NCI-H2227 (cell line): ENCODE measurements at regions not wholly inside any gene's neighbourhood (a gene's known extent, or its start where the extent isn't known, plus 50 kb on each side); places are given as distances from the start of the nearest gene placed in this dataset.
"Not testable (repeated sequence)": the region's sequence is repeated elsewhere in the genome, so short reads cannot be mapped to it uniquely, and the experiment has no call there.

Experiments
- DNase-seq: peaks from one replicate; lab custom pipeline; 2025; ENCODE audit not compliant: unreplicated experiment; lab: John Stamatoyannopoulos, UW

GRCh38 chr1:206359377-206359776 lies 110.9 kb upstream of the IKBKE start:
- DNase-seq: not testable (repeated sequence)

DNA sequence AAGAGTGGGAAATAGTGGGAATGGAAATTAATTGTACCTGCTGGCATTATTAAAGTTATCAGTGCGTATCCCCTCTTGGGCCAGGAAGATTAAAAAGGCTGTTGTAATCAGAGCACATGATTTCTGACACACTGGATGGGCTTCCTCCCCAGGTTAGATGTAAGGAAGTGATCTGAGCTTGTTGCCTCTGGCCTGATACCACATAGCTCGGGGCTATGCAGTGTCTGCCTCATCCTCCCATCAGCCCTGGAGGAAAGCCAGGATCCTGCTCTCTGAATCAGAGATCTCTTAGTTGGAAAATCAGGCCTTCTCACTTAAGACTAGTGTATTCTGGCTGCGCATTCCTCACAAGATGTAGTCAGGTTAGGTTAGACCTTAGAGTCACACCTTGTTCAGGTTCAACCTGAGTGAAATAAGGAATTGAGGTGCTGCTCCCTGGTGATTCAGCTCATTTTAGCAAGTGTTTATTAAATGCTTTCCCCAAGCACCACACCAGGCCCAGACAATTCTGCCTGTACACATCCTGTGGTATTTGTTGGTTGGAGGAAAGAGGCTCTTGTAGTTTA lies 108.2 kb upstream of the IKBKE start:
- not testable (repeated sequence) for DNase-seq

DNA sequence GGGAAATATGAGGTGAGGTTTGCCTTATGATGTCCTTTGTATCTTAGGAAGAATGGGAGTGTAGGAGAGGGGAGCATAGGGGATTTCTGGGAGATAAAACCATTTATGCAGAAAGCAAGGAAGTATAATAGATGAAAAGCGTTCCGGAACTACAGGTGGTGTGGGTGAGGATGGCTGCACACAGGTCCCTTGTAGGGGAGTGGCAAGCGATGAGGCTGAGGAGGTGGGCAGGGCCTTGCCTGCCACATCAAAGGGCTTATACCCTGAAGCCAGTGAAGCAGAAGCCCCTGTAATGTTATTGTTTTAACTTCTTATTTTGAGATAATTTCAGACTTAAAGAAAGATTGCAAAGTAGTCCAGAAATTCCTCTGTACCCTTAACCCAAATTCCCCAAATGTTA lies 107.3 kb upstream of the IKBKE start:
- DNase-seq: not testable (repeated sequence)

GRCh38 chr1:206365271-206365670 lies 105.0 kb upstream of the IKBKE start:
- not testable (repeated sequence) for DNase-seq

- not testable (repeated sequence) for DNase-seq
Observed at GRCh38 chr1:206366131-206366530, 104.1 kb upstream of the IKBKE start.

DNA sequence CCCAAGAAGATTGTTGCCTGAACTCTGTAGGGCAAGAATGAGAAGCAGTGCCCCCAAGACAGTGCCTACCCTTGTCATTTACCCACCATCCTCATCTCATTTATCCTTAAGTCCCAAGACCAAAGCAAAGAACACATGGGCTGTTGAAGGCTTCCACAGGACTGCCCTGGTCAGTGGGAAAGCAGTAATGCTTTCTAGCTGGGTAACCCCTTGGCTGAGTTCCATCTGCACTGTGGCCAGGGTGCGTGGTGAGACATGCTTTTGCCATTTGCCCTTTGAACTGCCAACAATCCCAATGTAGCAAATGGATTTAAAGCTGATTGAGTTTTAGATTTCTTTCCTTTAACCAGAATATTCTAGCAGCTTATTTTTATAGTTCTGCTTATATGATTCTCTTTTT lies 103.5 kb upstream of the IKBKE start:
- DNase-seq: not testable (repeated sequence)

DNA sequence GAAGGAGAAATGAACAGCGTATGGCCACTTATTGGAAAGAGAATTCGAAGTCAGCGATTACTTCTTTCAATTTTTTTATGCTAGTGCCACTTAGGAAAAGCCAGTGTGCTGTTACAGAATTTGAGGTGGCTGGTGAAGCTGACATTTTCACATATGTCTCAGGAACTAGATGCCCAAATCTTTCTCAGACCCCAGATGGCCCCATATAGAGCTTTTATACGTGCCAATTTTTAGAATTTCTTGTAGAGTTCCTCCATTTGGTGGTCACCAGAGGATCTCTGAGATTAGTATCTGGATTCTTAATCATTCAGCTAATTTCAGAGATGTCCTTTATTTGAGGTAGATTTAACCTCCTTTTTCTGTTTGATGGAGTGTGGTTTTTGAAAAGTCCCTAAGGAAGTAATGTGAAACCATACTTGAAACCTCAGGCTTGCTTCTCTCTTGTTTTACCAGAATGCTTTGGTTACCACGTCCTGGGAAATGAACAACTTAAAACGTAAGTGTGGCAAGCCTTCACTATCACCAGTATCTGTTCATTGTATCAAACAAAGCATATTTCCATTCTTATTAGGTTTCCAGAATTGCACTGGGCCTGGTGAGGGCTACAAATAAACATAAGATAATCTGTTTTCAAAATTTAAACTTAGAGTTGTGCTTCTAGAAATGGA lies 102.2 kb upstream of the IKBKE start:
- DNase-seq: not testable (repeated sequence)

- not testable (repeated sequence) for DNase-seq
Observed at GRCh38 chr1:206374725-206375124, 95.6 kb upstream of the IKBKE start.

DNA sequence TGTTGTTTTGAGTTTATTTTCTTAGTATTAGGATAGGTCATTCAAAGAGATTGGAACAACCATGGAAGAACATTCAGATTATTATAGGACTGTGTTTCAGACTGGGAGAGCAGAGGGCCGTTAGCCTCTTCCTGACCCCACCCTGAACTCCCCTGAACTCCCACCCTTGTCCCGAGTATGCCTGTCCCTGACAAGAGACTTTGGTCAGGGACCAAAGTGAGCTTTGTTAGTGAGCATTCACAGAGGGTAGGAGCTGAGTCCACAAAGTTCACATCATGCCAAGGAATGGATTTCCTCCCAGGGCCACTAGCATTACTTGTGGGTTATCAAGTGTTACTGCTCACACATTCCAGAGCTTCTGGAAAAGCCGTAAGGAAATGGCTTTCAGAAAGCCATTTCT lies 94.7 kb upstream of the IKBKE start:
- not testable (repeated sequence) for DNase-seq

GRCh38 chr1:206378506-206378905 lies 91.8 kb upstream of the IKBKE start:
- DNase-seq: not testable (repeated sequence)

GRCh38 chr1:206379245-206379644 lies 91.0 kb upstream of the IKBKE start:
- DNase-seq: not testable (repeated sequence)

DNA sequence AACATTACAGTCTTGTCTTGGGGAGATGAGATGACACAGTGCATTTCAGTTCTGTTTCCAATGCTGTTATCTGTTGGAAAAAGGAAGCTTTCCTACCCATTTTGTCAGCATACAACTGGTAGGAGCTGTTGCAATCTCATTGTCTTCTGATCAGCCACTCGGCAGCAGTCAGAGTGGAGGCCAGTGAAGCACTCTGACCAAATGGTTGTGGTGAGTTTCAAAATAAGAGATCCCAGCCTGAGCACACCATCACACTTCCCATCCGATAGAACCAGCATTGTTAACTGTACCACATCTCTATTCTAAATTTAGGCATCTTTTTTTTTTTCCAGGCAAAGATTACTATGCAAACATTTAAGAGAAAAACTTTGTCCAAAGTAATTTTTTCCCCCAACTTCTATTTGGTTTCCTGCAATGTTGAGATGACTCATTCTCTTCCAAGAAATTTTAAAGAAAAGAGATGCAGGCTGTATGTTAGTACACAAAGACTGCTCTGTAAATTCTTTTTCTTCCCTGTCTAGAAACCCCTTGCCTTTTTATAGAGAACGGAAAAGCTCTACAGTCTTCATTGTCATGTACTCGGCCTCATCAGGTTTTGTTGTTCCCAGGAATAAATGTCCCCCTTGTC lies 90.0 kb upstream of the IKBKE start:
- not testable (repeated sequence) for DNase-seq

GRCh38 chr1:206380791-206381610 lies 89.3 kb upstream of the IKBKE start:
- DNase-seq: peak; percentile 38

DNA sequence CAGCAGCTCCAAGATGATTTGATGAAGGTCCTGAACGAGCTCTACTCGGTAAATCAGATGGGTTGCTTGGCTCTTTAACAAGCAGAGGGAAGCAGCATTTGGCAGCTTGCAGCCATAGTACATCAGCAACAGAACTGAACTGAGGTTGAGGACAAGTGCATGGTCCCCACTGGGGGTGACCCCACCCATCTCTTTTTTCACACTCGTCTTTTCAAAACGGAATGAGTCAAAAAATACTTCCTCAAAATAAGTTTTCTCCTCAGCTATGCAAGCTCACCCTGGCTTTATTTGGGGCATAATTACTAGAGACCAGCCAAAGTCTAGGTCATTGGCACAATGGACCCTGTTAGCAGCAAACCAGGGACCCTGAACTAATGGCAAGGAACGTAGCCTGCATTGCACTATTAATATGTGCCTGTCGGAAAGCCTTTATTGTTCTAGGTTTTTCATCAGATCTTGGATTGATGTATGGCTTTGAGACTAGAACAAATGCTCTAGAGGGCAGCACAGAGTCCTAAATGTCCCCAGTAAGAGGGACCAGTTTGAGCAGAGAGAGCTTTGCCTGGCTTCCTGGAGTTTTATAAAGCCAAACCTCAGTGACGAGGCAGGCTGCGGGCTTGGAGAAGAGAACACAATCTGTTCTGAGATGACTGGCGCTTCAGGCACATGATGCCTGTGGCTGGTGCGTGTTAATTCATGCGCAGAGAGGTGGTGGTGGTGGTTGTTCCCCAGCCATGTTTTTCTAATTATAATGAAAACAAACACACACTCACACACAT lies 86.1 kb upstream of the IKBKE start:
- DNase-seq: peak; percentile 16

DNA sequence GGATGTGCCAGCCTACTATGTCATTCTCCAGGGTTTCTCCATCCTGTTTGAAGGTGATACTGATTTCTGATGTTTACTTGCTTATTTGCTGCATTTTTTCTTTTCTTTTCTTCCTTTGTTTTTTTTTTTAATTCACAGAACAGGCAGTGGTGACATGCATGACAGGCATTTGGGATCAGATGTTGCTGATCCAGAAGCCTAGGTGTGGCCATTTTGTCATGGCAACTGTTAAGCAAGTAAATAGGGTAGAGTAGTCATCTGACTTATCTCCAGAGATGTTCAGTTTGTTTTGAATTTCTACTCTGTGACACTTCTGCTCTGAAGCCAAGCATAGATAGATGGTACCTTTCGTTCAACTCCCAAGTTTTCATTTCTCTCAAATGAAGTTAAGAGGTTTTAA lies 85.4 kb upstream of the IKBKE start:
- not testable (repeated sequence) for DNase-seq

DNA sequence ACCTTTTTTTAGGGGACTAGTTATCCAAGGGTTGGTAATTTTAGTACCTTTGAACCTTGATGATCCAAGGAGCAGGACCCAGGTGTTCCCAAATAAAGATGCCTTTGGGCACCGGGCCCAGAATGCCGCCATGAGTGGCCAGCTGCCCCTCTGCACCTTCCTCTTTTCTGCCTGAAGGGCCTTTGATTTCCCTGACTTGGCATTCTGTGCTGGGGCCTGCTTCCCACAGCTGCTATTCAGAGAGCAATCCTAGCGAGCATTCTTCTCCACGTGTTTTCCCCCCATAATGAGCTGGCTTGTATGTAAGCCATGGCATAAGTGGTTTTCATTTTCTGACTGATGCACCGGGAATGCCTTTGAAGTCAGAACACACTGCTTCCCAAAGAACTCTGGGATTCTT lies 82.6 kb upstream of the IKBKE start:
- DNase-seq: not testable (repeated sequence)

GRCh38 chr1:206391903-206392302 lies 78.4 kb upstream of the IKBKE start:
- not testable (repeated sequence) for DNase-seq

GRCh38 chr1:206397501-206397900 lies 72.8 kb upstream of the IKBKE start:
- DNase-seq: not testable (repeated sequence)

GRCh38 chr1:206398261-206398660 lies 72.0 kb upstream of the IKBKE start:
- not testable (repeated sequence) for DNase-seq

- DNase-seq: not testable (repeated sequence)
Observed at GRCh38 chr1:206403612-206404307, 66.5 kb upstream of the IKBKE start.
